Dermis blood vessel endothelial cell (primary cell): ENCODE measurements at regions not wholly inside any gene's neighbourhood (a gene's known extent, or its start where the extent isn't known, plus 50 kb on each side); places are given as distances from the start of the nearest gene placed in this dataset.
"Not testable (repeated sequence)": the region's sequence is repeated elsewhere in the genome, so short reads cannot be mapped to it uniquely, and the experiment has no call there.

Experiments
- DNase-seq: peaks from one replicate; pipeline ENCODE4 v3.0.0; 2010

DNA sequence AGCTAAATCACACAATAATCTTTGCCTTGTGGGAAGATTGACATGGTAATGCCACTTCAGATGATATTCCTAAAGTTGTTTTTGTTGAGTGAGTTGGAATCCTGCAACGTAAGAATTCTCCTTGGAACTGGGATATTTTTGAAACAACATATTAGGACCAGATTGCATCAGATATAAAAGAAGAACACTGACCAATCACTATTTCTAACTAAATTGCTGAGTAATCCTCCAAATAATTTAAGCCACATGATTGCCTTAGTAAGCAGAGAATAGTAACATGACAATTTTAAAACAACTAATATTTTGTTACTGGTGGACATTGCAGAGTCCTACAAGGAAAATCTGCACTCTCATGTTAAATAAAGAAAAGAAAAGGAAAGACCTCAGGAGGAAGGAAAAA is 353.9 kb upstream of the LMCD1 start:
- no peak for DNase-seq

DNA sequence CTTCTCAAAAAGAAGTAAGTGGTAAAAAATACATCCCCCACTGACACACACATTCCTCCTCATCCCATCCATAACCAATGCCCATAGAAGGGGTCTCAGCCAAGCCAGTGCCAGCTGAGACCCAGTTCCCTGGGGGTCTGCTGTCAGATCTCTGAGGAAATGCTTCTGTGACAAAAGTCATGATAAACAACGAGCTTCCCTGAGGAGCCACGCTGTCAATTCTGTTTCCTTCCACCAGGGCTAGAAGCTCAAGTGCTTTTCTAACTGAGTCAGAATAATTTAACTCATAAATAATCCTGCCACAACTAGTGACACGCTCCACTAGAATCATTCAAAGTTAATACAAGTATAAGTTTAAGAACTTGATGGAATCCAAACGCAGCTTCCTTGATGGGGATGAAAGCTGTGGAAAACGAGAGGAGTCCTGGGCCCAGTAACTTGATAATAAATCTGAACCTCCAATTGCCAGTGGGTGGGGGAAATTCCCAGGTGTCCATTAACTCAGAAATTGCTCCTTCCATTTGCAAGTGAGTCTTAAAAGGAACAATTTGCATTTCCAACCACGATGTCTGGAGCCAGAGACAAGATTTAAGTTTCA is 348.7 kb upstream of the LMCD1 start:
- no peak for DNase-seq

DNA sequence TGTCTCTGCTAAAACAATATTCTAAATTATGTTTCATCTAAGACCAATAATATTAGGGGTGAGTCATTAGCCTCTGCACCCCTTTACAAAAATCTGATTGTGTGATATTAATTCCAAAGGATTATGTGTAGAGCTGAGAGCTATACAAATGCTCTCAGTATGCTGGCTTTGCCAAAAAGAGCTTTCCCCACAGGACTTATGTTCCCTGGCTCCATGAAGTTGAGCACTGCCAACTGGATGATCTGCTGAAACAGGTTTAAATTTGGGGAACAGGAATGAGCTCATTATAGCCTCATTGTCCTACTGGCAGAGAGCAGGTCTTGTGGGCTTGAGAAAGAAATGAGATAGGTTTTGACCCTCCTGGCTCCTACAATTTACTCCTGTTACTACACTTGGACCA is 347.8 kb upstream of the LMCD1 start:
- no peak for DNase-seq

DNA sequence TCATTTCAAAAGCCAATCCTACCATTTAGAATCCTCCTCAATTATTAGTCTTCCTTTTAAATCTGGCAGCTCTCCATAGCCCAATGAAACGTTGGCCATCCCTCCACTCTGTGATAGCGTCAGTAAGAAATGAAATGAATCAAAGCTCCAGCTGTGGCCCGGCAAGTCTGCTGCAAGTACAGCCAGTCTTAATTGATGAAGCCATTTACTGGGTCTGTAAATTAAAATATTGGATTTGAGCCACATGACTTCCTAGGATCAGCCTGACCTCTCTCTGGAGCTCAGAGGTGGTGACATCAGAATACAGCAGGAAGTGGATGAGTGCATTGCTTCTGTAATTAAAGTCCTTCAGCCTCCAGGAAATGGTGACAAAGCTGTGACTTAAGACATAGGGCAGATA is 347.0 kb upstream of the LMCD1 start:
- no peak for DNase-seq

DNA sequence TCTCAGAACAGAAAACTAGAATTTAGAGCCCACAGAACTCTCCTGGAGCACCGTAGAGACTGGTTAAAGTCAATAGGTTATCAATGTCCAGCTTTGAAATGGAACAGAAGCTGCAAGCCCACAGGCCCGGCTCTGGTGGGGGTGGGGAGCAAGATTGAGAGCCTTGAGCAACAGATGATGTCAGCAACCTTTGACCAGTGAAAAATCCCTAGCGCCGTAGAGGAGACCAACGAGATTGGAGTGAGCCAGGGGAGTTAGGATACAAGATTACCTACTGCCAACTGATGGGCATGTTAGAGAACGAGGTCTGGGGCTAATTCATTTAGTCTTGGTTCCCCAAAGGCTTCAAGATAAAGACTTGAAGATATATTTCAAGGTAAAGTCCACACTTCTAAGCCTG is 345.5 kb upstream of the LMCD1 start:
- no peak for DNase-seq

DNA sequence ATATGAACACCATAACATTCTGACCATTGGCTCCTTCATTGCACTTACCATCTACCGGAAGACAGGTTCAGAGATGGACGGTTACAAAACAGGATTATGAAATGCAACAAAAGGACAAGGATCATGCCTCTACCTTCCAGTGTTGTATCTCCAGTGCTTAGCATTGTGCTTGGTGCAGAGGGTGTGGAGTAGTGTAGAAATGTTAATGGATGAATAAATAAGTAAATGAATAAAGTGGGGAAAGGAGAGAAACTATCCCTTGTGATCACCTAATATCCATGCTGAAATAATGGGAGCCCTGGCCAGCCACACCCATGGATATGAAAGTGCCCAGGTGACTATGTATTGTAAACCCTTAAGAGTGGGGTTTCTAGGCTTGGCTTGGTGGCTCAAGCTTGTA is 344.8 kb upstream of the LMCD1 start:
- DNase-seq = no peak

DNA sequence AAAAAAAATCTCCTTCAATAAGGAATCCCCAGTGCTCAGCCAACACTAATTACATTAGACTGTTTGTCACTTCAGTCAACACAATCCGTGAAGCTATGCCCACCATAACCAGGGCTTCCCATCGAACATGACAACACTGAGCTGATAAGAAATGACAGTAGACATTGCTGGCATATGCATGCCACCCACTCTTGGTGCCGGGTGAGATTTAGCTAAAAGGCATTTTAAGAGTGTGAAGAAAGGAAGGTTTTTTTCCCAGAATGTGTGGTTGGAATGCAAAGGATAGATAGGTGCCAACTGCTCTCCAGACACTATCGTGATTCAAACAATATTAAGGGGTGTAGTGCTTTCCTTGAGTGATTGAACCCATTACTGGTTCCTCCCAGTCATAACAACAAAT is 344.0 kb upstream of the LMCD1 start:
- DNase-seq = no peak

DNA sequence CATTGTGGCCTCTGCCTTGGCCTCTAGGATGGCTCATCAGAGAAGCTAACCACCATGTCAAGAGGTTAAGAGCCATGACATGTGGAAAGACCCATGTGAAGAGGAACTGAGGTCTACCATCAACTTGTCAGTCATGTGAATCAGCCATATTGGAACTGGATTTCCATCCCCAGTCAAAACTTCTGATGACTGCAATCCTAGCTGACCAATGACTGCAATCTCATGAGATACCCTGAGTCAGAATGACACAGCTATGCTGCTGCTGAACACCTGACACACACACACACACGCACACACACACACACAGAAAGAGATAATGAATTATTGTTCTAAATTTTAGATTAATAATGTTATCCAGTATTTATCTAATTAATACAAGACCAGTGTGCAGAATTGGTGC is 337.5 kb upstream of the LMCD1 start:
- no peak for DNase-seq

DNA sequence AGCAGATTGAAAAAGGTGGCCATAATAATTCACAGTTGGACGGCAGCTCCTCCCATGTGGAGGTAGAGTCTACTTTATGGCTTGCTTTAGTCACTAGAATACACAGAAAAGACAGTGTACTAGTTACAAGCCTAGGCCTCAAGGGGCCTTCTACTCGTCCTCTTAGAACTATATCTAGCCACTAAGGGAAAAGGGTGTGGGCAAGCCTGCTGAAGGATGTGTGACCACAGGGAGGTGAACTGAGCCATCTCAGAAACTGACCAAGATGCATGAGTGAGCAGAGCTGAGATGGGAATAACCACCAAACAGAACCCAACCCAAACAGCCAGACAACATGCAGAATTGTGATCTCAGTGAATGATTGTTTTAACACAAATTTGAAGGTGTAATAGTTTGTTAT is 335.6 kb upstream of the LMCD1 start:
- DNase-seq = no peak

DNA sequence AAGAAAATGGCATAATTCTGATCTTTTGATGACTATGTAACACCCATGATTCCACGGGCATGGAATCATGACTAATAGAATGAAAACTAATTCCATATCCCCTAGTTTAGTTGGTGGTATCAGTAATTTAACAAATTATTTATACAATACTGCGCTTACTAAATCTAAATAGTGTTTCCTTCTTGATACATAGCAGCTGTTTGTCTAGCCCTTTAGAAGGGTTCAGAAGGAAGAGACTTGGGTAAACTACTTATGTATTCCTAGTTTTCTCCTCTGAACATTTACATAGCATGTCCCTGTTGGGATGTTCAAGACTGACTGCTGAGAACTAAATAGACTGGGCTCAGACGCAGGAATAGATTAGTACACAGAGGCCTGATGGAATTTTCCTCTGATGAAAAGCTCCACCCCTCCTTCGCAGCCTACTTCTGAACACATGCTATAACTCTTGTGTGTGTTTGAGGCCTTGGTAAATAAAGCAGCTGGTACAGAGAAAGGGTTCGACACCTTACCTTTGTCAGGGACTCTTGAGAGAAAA is 330.6 kb upstream of the LMCD1 start:
- no peak for DNase-seq

DNA sequence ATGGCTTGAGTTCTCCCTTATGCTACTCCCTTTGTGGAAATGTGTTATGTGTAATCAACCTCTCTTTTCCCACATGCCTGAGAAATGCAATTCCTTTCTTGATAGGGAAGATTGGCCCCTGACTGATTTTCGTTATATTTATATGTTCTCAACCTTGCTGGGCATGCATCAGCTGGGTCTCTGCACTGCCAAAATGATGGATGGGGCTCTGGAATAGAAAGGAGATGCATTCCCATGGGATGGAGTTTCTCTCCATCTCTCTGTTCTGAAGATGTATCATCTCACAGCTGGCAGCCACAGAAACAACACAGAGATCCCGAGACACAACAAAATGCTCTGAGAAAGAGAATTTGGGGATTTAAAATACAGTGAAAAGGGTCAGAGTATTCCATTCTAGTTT is 327.7 kb upstream of the LMCD1 start:
- no peak for DNase-seq

DNA sequence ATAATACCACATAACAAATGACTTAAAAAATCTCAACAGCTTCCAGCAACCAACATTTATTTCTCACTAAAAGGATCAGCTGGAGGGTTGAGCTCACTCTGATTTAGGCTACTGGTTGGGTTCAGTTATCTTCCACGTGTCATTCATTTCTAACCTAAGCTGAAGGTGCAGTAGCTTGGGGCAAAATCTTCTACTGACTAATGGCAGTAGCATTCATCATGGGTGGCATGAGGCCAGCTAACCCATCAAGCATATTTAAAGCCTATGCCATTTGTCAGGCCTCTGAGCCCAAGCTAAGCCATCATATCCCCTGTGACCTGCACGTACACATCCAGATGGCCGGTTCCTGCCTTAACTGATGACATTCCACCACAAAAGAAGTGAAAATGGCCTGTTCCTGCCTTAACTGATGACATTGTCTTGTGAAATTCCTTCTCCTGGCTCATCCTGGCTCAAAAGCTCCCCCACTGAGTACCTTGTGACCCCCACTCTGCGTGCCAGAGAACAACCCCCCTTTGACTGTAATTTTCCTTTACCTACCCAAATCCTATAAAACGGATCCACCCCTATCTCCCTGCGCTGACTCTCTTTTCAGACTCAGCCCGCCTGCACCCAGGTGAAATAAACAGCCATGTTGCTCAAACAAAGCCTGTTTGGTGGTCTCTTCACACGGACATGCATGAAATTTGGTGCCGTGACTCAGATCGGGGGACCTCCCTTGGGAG is 324.7 kb upstream of the LMCD1 start:
- DNase-seq = not testable (repeated sequence)

DNA sequence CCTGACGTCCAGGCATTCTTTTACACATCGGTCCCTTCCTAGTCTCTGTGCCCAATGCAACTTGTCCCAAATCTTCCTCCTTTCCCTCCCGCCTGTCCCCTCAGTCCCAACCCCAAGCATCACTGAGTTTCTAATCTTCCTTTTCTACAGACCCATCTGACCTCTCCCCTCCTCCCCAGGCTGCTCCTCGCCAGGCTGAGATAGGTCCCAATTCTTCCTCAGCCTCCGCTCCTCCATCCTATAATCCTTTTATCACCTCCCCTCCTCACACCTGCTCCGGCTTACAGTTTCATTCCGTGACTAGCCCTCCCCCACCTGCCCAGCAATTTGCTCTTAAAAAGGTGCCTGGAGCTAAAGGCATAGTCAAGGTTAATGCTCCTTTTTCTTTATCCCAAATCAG is 323.1 kb upstream of the LMCD1 start:
- DNase-seq = not testable (repeated sequence)

DNA sequence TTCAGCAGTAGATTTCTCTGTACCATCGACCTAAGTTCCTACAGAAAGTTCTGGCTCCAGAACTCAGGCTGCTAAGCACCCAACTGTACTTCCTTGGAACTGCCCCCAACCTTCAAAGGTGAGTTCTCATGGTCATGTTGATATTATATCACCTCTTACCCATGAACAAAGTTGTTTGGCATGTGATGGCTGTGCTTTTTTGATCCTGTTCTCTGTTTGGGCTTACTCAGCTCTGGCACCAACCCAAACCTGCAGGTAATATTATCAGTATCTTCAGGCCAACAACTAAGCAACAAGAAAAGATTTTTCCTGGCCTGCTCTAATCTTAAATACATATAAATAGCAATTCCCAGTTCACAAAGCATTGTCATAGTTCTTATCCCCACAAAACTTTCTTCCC is 318.7 kb upstream of the LMCD1 start:
- DNase-seq = no peak

DNA sequence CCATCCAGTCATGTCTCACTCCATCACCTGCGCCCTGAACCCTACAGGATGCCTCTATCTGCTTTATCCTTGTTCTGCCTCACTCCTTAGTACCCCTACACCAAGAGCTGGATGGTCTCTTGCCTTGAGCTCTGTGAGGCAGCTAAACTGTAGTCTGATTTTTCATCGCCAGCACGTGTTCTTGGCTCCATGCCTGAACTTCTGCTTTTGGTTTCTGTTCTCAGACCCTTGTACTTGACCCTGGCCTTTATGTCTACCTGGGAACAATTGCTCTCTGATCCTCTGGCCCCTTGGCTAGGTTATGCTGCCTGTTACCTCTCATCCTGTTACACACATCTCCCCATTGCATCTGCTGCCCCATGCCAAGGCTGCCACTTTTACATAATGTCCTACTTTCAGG is 318.0 kb upstream of the LMCD1 start:
- no peak for DNase-seq

DNA sequence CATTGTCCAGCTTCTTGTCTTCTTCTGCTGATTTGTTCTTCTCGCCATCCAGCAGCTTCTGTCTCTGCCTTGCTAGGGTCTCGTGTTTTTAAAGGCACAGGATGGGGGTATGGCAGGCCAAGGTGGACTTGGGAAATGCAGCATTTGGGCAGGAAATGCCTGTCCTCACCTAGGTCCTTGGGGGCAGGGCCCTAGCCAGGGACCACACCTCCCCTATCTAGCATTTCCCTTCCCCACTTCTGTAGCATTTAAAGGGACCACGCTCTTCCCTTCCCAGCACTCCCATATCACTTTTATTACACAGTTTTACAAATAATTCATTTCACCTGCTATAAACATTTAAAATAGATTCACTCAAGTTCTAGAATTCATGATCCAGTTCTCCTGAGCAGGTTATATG is 315.4 kb upstream of the LMCD1 start:
- no peak for DNase-seq

DNA sequence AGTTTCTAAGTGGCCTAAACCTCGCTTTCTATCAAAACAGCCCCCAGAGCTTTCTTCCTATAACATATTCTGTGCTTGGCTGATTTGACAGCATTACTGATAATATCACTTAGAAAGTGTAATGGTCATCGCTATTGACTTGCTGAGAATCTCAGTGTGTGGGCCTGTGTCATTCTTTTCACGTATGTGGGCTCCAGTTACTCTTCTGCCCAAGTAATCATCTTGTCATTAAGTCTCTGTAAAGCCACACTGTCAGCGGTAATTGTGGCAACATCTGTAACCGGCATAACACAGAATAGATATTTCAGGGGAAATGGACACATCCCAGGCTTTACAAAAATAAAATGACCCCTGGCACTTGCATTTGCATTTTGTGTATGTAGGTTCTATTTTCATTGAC is 313.6 kb upstream of the LMCD1 start:
- no peak for DNase-seq

DNA sequence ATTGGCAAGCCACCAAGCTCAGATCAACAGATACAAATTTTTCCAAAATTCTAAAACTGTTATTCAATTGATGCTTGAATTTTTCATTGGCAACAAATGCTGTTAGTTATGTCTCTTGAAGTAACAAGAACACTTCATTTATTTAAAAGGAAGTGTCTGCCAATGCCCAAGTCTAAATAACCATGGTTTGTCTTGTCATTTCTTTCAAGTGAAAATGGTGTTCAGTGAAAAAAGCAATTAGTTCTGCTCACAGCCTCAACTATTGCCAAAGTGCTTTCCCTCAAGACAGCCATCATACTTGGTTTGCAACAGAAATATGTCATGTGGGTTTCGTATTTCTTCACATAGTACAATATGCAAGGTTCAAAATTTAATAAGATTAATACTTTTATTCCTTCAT is 312.6 kb upstream of the LMCD1 start:
- DNase-seq = no peak

DNA sequence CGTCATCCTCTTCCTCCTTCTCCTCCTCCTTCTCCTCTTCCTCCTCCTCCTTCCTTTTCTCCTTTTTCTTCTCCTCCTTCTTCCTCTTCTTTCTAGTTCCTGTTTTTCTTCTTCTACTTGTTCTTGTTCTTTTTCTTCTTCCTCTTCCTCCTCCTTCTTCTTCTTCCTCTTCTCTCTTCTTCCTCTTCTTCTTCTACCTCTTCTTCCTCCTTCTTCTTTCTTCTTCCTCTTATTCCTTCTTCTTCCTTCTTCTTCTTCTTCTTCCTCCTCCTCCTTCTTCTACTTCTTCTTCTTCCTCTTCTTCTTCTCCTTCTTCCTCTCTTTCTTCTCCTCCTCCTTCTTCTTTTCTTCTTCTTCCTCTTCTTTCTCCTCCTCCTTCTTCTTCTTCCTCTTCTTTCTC is 310.2 kb upstream of the LMCD1 start:
- no peak for DNase-seq

DNA sequence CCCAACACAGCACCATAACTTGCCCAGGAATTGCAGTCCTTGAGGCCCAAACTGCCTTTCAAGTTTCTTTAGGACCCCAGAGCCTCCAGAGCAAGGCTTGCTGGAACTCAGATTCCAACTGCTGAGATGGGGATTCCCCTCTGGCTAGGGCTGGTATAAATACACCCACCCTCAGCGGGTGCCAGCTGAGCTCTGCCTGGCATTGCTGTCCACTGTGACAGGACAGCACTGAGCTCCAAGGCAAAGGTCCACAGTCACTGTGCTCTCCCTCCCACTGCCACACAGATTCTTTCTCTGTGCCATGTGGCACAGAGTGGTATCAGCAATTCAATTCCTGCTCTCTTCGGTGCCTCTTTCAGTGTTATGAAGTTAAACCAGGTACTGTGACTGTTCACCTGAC is 304.2 kb upstream of the LMCD1 start:
- no peak for DNase-seq

DNA sequence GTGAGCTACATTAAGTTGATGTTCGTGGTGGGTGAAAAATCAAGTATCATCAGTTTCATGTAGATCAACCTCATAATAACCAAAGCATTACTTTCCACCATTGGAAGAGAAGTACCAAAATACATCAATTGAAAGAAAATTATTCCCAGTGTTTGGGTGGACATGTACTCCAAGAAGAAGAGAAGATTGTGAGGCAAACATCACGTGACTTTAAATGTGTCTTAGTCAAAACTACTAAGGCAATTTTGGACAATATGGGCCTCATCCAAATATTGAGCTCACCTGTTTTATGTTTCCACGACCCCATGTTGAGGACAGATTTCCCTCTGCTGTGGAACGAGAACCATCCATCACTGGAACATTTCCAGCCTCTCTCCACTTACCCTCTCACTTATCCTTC is 303.0 kb upstream of the LMCD1 start:
- no peak for DNase-seq

DNA sequence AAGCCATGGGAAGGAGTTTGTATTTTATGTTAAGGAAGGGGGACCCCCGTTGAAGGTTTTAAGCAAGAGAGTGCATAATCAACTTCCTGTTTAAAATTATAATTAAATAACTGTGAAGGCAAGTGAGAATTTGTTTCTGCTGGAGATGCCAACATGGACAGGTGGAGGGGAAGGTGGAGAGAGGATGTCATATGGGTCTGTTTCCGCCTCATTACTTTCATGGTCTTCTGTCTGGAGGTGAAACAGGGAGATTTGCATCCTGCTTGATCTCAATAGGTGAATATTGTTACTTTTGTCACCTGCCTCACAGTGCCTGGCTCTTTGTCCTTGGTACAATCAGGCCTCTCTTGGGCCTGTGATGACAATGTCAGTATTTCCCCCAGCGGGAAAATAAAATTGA is 300.6 kb upstream of the LMCD1 start:
- DNase-seq = no peak

DNA sequence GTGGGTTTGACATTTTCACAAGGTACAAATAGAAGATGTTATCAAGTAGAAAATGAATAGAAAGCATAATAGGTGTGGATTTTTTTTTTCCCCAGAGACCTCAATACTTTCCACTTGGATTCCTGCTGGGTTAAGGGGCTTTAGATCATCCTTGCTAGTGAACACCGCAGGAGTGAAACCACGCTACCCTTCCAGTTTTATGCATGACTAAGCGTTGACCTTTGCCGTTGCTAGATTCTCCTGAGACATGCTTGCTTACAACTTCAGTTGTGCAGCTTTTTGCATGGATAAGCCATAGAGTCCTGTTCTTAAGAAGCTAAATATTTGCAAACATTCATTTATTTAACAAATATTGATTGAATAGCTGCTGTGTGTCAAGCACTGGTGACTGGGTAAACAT is 299.7 kb upstream of the LMCD1 start:
- no peak for DNase-seq

DNA sequence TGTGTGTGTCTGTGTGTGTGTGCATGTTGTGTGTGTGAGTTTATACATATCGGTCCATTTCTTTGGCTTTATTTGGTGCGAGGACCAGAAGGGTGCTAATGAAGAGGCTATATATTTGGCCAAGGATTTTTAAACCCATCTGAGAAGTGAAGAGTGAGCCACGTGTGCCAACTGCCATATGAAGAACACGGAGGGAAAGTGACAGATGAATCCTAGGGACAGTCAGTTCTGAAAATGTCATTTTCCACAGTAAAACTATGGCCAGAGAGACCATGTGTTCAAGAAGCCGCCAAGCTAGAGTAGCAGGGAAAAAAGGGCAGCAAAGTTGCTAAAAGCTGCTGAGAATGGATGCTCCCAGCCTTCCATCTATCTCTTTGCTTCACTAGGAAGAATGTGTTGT is 297.3 kb upstream of the LMCD1 start:
- no peak for DNase-seq
